Stimulated activated CD8-positive, alpha-beta memory T cell treated with anti-CD3 and anti-CD28 coated beads, Interleukin-4, amount 100 ng/mL, for 24 hours (primary cell): ENCODE measurements at regions not wholly inside any gene's neighbourhood (a gene's known extent, or its start where the extent isn't known, plus 50 kb on each side); places are given as distances from the start of the nearest gene placed in this dataset.

Experiments used
- DNase-seq: peaks from one replicate; pipeline ENCODE4 v3.0.0-alpha.2; 2020; ENCODE audit warnings: low read depth

DNA sequence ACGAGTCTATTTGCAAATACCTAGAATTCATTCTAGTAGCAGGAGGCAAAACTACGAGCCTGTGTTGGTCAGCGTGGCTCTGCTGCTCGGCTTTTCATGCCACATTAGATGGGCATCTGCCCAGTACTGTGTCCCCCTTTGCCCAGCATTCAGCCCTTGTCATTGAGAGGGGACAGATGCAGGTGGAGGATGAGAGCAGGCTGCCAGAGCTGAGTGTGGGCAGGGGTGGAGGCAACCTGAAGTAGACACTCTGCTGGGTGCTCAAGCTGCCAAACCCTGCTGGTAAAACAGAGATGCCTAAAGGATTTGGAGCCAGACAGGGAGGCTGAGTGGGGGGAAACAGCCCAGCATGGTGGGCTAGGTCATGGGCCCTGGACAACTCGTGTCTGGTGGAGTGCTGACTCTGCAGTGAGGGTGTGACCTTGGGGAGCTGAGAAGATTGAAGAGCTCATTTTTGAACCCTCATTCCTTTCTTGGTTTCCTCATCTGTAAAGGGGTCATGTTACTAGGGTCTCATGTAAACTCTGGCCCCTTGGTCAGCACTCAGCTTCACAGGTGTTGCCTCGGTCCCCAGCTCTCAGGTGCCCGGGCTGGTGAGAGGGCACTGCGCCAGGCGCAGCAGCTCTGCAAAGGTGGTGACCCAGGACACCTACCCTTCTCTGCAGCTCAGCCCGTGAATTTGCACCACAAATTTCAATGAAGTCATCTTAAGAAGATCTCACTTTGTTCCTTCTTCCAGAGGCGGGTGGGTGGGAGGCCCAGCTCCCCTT lies 64.2 kb upstream of the BHLHE23 start:
- no peak for DNase-seq

DNA sequence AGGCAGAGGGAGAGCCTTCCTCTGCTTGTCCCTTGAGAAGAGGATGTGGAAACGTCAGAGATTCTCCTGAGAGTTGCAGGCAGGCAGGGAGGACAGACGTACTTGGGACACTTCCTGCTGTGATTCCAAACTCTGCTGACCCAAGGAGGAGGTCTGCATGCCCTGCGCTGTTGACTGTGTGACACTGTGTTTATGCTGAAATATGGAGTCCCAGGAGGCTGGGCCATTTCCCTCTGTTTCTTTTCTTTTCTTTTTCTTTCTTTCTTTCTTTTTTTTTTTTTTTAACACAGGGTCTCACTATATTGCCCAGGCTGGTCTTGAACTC lies 63.5 kb upstream of the BHLHE23 start:
- DNase-seq = no peak

DNA sequence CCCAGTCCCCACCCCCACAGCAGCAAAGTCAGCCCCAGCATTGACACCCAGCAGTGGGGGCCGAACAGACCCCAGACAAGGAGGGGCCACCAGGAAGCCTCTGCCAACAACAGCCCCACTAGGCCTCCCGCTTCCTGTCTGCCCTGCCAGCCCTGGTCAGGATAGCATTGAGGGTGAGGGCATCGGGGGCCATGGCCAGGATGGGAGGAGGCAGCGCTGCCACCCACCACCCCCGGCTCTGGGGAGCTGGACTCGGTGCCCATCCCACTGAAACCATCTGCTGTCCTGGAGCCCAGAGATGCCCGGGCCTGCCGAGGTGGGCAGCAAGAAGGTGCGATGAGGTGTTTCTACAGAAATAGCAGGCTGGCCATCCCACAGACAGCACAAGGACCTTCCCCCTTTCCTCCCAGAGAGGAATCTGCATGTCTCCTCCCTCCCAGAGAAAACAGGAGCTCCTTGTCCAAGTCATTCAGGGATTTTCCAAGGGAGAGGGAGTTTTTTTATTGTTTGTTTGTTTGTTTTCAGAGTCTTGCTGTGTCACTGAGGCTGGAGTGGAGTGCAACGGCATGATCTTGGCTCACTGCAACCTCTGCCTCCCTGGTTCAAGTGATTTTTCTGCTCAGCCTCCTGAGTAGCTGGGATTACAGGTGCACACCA lies 62.1 kb upstream of the BHLHE23 start:
- no peak for DNase-seq

DNA sequence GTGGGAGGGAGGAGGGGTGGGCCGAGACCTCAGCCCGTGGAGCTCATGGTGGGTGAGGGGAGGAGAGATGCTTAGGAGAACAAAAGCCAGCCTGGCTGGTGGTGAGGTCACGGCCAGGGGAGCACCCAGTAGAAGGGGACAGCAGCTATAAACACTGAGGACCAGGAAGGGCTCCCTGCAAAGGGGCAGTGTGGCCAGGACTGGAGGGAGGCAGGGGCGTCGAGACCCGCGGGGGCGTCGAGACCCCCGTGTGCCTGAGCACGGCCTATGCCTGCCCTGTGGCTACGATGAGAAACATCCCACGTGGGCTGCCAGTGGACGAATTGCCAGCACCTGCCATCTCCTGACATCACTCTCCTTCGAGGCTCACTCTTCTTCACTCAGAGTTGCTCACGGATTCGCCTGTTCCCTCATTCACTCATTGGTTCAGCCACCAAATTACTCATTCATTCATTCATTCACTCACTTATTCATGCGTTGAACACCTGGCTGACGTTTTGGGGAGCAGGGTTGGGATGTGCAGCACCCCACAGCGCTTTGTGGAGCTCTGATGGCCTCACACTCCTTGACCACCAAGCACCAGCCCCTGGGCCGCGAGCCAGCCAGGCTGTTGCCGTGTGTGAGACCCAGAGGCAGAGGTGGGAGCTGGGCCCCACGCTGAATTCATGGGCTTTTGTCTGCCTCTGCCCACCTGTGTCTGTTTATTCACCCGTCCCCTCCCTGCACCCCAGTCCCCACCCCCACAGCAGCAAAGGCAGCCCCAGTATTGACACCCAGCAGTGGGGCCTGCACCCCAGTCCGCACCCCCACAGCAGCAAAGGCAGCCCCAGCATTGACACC lies 61.2 kb upstream of the BHLHE23 start:
- DNase-seq = no peak

DNA sequence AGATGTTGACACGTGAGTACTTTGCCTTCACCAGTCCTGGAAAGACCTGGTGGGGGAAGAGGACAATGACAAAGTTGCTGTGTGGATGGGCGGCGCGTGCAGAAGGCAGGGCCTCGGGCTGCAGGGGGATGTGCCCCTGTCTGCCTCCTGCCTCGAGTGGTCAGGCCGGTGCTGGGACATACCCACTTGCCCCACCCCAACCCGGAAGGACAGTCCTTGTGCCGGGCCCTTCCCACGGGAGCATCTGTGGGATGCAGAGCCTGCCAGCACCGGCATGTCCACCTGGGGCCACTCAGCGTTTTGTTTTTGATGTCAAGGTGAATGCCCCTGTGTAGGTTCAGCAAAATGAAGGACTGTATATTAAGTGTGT lies 60.5 kb upstream of the BHLHE23 start:
- DNase-seq = no peak

DNA sequence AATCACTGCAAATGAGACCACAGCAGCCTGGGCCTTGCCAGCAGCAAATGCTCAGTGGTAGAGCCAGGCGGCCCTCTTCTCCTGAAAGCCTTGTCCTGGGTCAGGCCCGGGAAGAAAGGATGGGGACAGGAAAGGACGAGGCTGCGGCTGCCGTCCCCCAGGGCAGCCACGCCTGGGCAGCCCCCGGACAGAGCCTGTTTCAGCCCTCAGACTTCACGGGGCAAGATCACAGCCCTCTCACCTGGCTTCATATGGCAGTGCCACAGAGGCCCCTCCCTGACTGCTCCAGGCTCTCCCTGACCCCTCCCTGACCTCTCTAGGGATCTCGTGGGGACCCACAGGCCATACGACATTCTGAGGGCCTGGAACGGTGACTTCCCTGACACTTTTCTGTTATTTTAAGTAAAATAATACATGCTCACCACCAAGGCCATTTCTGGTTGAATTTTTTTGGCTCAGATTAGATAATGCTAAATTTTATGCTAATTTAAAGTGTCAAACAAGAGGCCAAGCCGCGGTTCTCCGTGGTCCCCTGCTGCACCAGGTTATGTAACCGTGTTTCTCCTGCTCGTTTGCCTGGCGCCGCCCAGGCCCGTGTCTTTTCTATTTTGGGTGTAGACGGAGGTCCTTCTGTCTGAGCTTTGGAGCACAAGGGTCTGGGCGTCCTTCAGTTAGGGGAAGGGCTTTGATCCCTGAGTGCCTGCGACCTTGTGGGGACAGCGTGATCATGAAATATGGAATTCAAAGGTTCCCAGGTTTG lies 59.9 kb upstream of the BHLHE23 start:
- no peak for DNase-seq

DNA sequence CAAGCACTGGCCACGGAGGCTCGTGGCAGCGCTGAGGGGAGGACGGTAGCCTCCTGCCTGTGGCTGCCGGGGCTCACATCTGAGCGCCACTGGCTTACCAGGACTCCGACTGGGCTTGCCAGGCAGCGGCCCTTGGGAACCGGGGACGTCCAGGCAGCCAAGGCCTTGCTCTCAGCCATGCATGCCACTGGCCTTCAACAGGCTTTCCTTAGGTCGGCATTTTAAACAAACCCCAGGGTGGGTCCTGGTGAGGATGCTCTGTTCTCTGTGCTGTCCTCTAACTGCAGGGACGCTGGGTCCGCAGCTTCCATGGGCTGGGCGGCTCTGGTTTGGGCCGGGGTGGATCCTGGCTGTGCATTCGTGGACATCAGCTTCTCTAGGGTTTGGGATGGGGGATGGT lies 59.1 kb upstream of the BHLHE23 start:
- no peak for DNase-seq

DNA sequence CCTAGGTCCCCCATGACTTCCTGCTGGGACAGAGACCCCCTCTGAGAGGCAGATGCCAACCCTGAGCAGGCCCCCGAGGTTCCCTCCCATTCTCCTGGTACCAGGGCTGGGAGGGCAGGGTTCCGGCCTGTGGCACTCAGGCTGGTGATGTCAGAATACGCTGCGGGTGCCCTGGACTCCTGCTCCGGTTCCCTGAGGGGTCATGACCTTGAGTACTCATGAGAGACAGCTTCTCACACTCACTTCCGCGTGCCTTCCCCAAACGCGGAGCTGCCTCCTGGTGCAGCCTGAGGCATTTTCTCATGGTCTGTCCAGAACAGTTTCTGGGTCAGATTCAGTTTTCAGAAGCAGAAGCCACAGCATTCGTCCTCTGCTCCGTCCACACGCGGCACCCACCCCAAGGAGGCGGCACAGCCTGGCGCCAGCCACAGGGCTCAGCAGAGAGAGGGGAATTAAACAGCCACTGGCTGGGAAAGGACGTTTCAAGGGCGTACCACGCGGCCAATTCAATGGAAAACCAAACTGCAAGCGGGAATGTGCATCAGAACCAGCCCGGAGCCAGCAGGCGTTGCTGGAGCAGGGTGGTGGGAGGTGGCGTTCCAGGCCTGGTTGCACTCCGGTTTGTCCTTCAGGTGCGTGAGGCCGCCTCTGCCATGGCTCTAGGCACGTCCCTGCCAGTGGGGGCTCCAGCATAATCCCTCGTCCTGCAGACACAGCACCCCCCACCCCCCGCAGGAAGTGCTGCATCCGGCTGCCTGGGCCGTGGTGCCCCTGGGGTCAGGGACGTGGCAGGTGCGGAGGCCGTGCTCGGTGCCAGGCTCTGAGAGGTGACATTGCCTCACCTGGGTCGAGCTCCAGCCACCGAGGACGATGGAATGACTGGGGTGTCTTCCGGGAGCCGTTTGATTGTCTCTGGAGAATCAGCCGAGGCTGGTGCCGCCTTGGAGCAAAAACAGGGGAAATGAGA lies 58.3 kb upstream of the BHLHE23 start:
- no peak for DNase-seq

DNA sequence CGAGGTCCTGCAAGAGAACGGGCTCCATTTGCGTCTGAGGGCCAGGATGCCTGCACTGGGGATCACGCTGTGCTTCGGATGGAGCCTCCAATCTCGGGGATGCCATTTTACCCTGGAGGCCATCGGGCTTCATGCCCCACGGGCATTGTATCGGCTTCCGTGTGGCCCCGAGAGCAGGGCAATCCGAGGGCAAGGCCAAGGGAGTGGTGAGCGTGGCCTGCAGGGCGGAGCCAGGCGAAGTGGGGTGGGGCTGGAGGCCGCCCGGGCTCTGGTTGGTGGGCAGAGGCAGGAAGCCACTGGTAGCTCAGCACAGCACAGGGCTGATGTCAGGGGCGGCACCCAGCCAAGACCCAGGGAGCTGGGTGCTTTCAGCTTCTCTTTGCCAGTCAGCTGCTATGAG lies 57.5 kb upstream of the BHLHE23 start:
- no peak for DNase-seq

DNA sequence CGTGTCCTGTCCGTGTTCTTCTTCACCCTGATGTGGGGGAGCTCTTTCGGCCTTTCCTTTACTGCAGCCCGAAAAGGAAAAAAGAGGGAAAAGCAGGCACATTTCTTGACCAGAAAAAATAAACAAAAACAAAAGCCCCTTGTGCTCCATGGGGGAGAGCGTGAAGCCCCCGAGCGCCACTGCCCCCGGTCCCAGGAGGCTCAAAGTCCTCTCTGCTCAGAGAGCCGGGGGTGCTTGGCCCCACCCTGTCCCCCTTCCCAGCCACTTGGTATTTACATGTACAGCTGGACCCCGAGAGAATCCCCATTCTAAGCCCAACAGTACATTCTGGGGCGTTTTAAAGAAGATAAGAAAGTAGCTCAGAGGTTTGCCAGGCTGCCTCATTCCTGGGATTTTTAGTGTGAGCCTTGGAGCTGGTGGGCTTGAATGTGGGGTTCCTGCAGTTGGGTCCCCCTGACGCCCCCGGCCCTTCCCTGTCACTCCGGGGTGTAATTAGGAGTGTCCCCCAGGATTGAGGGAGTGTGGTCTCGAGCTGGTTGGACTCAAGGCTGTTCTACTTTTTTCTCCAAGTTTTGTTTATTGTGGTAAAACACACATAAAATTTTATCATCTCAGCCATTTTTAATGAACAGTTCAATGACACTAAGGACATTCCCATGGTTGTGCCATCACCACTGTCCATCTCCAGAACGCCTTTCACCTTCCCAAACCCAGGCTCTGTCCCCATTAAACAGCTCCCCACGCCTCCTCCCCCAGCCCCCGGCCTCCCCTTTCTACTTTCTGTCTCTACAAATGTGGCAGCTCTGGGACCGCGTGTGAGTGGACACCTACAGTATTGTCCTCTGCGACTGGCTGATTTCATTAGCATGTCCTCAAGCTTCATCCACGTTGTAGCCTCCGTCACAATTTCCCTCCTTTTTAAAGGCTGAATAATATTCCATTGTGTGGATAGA lies 55.7 kb upstream of the BHLHE23 start:
- no peak for DNase-seq

DNA sequence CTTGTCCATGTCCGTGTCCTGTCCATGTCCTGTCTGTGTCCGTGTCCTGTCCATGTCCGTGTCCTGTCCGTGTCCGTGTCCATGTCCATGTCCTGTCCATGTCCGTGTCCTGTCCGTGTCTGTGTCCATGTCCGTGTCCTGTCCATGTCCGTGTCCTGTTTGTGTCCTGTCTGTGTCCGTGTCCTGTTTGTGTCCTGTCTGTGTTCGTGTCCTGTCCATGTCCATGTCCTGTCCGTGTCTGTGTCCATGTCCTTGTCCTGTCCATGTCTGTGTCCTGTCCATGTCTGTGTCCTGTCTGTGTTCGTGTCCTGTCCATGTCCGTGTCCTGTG lies 55.0 kb upstream of the BHLHE23 start:
- DNase-seq = no peak

DNA sequence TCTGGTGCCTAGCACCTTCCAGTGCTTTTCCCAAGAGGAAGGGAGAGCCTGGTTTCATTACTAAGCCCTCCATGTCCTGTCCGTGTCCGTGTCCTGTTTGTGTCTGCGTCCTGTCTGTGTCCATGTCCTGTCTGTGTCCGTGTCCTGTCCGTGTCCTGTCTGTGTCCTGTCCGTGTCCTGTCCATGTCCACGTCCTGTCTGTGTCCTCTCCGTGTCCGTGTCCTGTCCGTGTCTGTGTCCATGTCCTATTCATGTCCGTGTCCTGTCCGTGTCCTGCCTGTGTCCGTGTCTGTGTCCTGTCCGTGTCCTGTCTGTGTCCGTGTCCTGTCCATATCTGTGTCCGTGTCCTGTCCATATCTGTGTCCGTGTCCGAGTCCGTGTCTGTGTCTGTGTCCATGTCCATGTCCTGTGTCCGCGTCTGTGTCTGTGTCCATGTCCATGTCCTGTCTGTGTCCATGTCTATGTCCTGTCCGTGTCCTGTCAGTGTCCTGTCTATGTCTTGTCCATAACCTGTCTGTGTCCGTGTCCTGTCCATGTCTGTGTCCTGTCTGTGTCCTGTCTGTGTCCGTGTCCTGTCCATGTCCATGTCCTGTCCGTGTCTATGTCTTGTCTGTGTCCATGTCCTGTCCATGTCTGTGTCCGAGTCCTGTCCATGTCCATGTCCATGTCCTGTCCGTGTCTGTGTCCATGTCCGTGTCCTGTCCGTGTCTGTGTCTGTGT lies 54.4 kb upstream of the BHLHE23 start:
- DNase-seq = no peak

DNA sequence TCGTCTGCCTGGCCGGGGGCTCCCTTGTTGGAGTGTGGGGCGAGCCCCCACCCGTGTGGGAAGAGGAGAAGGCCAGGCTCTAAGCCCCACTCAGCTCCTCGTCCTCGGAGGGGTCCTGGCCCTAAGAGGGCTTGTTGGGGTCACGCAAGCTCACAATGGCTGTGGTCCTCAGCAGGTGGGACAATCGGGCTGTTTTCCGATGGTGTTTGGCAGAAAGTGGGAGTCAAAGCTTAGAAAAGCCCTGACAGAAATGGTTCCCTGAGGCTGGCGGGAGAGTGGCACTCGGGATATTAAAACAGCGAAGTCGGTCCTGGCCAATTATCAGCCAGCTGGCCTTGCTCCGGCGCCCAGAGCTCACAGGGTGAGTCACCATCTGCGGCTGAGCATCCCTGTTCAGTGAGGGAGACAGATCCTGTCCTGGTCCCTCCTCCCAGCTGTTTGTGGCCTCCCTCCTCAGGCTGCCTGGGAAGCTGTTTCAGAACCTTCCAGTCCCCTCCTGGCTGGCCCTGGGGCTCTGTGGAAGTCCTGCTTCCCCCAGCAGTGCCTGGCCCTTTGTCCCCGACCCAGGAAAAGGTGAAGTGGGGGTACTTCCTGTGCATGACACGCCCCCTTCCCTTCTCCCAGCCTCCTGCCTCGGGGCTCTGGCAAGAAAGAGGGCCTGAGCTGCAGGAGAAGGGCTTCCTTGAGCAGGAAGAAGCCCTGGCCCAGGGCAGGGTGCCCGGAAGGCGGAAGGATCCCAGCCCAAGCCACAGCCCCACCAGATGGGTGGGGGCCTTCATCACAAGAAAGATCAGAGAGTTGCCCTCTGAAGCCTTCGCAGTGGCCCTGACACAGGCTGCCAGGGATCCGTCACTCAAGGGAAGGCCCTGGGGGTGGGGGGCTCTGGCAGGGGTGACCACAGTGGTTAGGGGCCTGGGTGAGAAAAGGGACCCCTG lies 53.6 kb upstream of the BHLHE23 start:
- no peak for DNase-seq

DNA sequence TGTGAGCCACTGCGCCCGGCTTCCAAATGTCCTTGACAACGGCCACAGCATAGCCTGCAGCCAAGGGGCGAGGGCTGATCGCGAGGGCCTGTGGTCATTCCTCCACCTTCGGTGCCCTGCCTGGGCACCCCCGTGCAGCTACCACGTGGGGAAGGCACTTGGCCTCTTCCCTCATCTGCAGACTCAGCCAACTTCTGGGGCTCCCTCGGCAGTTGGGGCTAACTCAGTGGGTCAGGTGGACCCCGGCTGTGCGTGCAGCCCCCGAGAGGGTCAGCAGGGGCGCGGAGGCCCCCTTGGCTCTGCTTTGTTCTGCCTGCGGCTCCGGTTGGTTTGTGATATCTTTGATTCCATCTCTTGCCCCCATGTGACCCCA lies 52.9 kb upstream of the BHLHE23 start:
- no peak for DNase-seq

DNA sequence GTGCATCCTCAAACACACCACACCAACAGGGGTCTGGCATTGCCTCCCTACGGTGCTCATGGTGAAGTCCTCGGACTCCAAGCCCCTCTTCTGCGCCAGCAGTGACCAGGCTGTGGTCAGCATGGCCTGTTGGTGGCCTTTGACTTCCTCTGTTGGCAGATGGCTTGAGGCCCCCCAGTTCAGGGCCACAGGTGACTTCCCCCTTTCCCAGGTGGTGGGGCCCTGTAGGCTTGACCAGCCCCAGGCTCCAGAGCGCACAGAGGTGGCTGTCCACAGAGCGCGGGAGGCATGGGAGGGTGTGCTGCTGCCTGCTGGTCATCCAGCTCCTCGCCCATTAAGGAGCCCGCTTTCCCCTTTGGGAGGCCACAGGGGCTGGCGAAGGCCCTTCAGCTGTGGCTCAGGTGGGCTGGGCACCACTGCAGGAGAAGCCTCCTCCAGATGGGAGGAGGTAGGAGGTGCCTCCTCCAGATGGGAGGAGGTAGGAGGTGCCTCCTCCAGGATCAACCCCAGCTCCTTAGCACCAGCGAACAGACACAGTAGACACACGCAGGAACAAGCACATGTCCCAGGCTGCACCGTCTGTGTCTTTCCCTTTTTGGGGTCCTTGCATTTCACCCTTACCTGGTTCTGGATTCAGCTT lies 52.1 kb upstream of the BHLHE23 start:
- DNase-seq = no peak

DNA sequence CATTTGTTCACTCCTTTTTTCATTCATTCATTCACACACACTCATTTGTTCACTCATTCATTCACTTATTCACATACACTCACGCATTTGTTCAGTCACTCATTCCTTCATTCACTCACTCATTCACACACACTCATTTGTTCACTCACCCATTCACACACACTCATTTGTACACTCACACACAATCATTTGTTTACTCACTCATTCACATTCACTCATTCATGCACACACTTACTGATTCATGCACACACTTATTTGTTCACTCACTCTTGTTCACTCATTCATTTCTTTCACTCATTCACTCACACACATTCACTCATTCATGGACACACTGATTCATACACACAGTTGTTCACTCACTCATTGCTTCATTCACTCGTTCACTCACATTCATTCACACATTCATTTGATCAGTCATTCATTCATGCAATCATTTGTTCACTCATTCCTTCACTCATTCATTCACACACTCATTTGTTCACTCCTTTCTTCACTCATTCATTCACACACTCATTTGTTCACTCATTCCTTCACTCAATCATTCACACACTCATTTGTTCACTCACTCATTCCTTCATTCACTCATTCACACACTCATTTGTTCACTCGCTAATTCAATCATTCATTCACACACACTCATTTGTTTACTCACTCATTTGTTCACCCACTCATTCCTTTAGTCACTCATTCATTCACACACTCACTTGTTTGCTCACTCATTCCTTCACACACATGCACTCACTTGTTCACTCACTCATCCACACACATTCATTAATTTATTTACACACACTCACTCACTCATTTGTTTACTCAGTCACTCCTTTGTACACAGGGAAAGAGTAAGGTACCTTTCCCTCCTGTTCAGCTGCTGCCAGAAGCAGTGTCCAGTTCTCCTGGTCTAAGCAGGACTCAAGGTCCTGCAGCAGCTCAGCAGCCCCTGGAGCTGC lies 50.7 kb upstream of the BHLHE23 start:
- no peak for DNase-seq
